ENCODE measurements at regions not wholly inside any gene's neighbourhood (a gene's known extent, or its start where the extent isn't known, plus 50 kb on each side); places are given as distances from the start of the nearest gene placed in this dataset.

GRCh38 chr16:85370881-85371651 lies 242.1 kb upstream of the GSE1 start:
- Mint-ChIP-seq H3K36me3 (ENCODE audit: insufficient read depth in 1 of 3, low read depth in 3 of 3) (peaks cover 0 to 2% (median 0%) of the 10 kb centered on the region in 3 experiments; a peak in 1 of 7 replicates), H3K27me3 (ENCODE audit: low read depth) (peaks cover 40% of the 10 kb centered on the region), H3K4me1 (peaks cover 11 to 14% of the 10 kb centered on the region in 2 experiments), H3K9me3 (peaks cover 0 to 1% of the 10 kb centered on the region in 2 experiments; a peak in 1 of 5 replicates), H3K4me3 (no peak overlapping the region), H3K27ac (peak overlapping the region in 1 of 3 experiments; percentile 55; a peak in 1 of 7 replicates)
- H3K4me2 ChIP-seq (ENCODE audit: insufficient read depth, insufficient read length, low read length), result no peak overlapping the region
- H2BK12ac ChIP-seq (ENCODE audit: insufficient read length, low read depth, low read length), result no peak overlapping the region
- no peaks in the 10 kb centered on the region for H4K20me1 ChIP-seq (ENCODE audit: control insufficient read depth, insufficient read depth, insufficient read length)
- no peaks in the 10 kb centered on the region for H3K9me3 ChIP-seq (ENCODE audit: control insufficient read depth, low read depth, low read length)
- H2BK5ac ChIP-seq (ENCODE audit: insufficient read length, low read length), result no peak overlapping the region
- H2BK20ac ChIP-seq (ENCODE audit: low read depth, low read length, poor library complexity, severe bottlenecking), result no peak overlapping the region
- no peak overlapping the region for H3T11ph ChIP-seq (ENCODE audit: low read length)
- H3K23me2 ChIP-seq (ENCODE audit: insufficient read length, low read depth, low read length, poor library complexity, severe bottlenecking), result no peaks in the 10 kb centered on the region
- DNase-seq, result no peak
- no peaks in the 10 kb centered on the region; the same call in 1 of the 2 replicates for H3K27me3 ChIP-seq (ENCODE audit: insufficient read depth, low read length)
- H2BK15ac ChIP-seq (ENCODE audit: low read depth, low read length), result no peak overlapping the region; the same call in 1 of the 2 replicates
- H3K18ac ChIP-seq (ENCODE audit: insufficient read length, low read depth, low read length), result no peak overlapping the region
- H3K4ac ChIP-seq (ENCODE audit: low read depth, low read length), result no peak overlapping the region
- no peaks in the 10 kb centered on the region for H3K79me1 ChIP-seq (ENCODE audit: insufficient read depth, low read depth, low read length, poor library complexity, severe bottlenecking)
- WGBS (ENCODE audit: extremely low coverage, insufficient read length, low lambda C conversion rate), result no CpG with 5 or more reads among the region's 28 CpGs
- peak overlapping the region; percentile 18; the same call in 1 of the 2 replicates for H3K14ac ChIP-seq (ENCODE audit: insufficient read depth, low read length)
- no peak overlapping the region for H3K23ac ChIP-seq (ENCODE audit: insufficient read length, low read depth, low read length)
- H2BK120ac ChIP-seq (ENCODE audit: low read depth, low read length, poor library complexity, severe bottlenecking), result no peak overlapping the region
- no peak for TF ChIP-seq CTCF (conservative IDR thresholded peaks at IDR 0.05)
- H2AK5ac ChIP-seq (ENCODE audit: insufficient read length, low read length), result no peak overlapping the region
- H4K5ac ChIP-seq (ENCODE audit: insufficient read length, low read depth, low read length), result no peak overlapping the region
- no peak overlapping the region for H3K56ac ChIP-seq (ENCODE audit: insufficient read length, low read depth, low read length)
- H2AFZ ChIP-seq (ENCODE audit: low read length), result no peak overlapping the region
- no peak overlapping the region for H3K27ac ChIP-seq (ENCODE audit: insufficient read length, low read depth, low read length)
- no peak overlapping the region for H3K9ac ChIP-seq (ENCODE audit: extremely low read depth, insufficient read length, low read length)
- no peak overlapping the region for H4K91ac ChIP-seq (ENCODE audit: insufficient read length, low read depth, low read length)
- no peaks in the 10 kb centered on the region; the same call in 1 of the 2 replicates for H3K79me2 ChIP-seq (ENCODE audit: insufficient read depth, low read length)
- H4K8ac ChIP-seq (replicated peaks; ENCODE audit: insufficient read length, low read depth, low read length), result no peak overlapping the region
- H3K4me1 ChIP-seq (ENCODE audit: insufficient read depth, low read length), result 0 out of 2 replicates have a peak, but pooled peaks cover 2% of the 10 kb centered on the region

Measured in H9 (cell line).